IMR-90 (cell line): ENCODE measurements at regions not wholly inside any gene's neighbourhood (a gene's known extent, or its start where the extent isn't known, plus 50 kb on each side); places are given as distances from the start of the nearest gene placed in this dataset.

ENCODE experiments used
- ATAC-seq: fragments of 200-7000 bp; cut with Tn5 transposase; 2 replicates; pipeline ENCODE4 v1.9.1; 2020; ENCODE audit warnings: low read depth, mild to moderate bottlenecking, moderate library complexity
- BruUV-seq: library from RNA; stranded (reverse); fragments of 400-500 nt; replicated peaks from 2 replicates; lab custom pipeline; 2021; lab: Mats Ljungman, UMichigan
- CTCF ChIA-PET: fragments of 300-600 bp; formaldehyde crosslinking; extraction: SDS; loops from one replicate; lab custom pipeline; 2021; ENCODE audit warnings: antibody characterized with exemption; lab: Yijun Ruan, JAX
- POLR2A ChIA-PET: fragments of 300-600 bp; sonication (Branson Sonifier 250); formaldehyde crosslinking; loops from one replicate; lab custom pipeline; 2022; ENCODE audit warnings: antibody characterized with exemption; ENCODE audit not compliant: unreplicated experiment; lab: Charles Lee
- DNase-seq: peaks from one replicate; pipeline ENCODE4 v3.0.0; 2013
- H2AFZ ChIP-seq: replicated peaks from 2 replicates; pipeline ENCODE3; 2013; ENCODE audit warnings: low read length, mild to moderate bottlenecking; ENCODE audit not compliant: poor library complexity
- H2AK5ac ChIP-seq: 2 replicates; pipeline ENCODE4 v1.6.1; 2013; ENCODE audit warnings: low read depth, low read length, inconsistent platforms
- H2AK9ac ChIP-seq: replicated peaks from 2 replicates; pipeline ENCODE3; 2013; ENCODE audit warnings: mild to moderate bottlenecking, low read depth, low read length, moderate library complexity; ENCODE audit not compliant: poor library complexity
- H2BK120ac ChIP-seq: 2 replicates; pipeline ENCODE4 v1.6.1; 2013; ENCODE audit warnings: low read depth, low read length, inconsistent platforms
- H2BK15ac ChIP-seq: 3 replicates; pipeline ENCODE4 v1.6.1; 2013; ENCODE audit warnings: low read depth, low read length, inconsistent platforms
- H2BK20ac ChIP-seq: 2 replicates; pipeline ENCODE4 v1.6.1; 2013; ENCODE audit warnings: low read depth, mild to moderate bottlenecking, inconsistent platforms, low read length, moderate library complexity
- H2BK5ac ChIP-seq: 2 replicates; pipeline ENCODE4 v1.6.1; 2013; ENCODE audit warnings: mild to moderate bottlenecking, low read depth, low read length, inconsistent platforms; ENCODE audit not compliant: poor library complexity, severe bottlenecking
- H3K14ac ChIP-seq: replicated peaks from 2 replicates; pipeline ENCODE4 v1.6.1; 2013; ENCODE audit warnings: low read depth, low read length, inconsistent platforms
- H3K18ac ChIP-seq: 2 replicates; pipeline ENCODE4 v1.6.1; 2013; ENCODE audit warnings: low read depth, low read length, control low read depth
- H3K23ac ChIP-seq: 2 replicates; pipeline ENCODE4 v1.6.1; 2013; ENCODE audit warnings: low read depth, low read length, inconsistent platforms
- H3K27ac ChIP-seq: 2 replicates; pipeline ENCODE4 v1.5.1; 2013; ENCODE audit warnings: mild to moderate bottlenecking, control low read depth, low read length; ENCODE audit not compliant: insufficient read depth
- H3K27me3 ChIP-seq: 2 replicates; pipeline ENCODE4 v1.6.1; 2013; ENCODE audit warnings: low read length; ENCODE audit not compliant: control insufficient read depth, insufficient read depth
- H3K36me3 ChIP-seq: 2 replicates; pipeline ENCODE4 v1.6.1; 2013; ENCODE audit warnings: low read length, mixed read lengths; ENCODE audit not compliant: control insufficient read depth, insufficient read depth
- H3K4ac ChIP-seq: 2 replicates; pipeline ENCODE4 v1.6.1; 2013; ENCODE audit warnings: low read depth, low read length, inconsistent platforms
- H3K4me1 ChIP-seq: 2 replicates; pipeline ENCODE4 v1.6.1; 2013; ENCODE audit warnings: low read length, mixed read lengths; ENCODE audit not compliant: control insufficient read depth, insufficient read depth
- H3K4me2 ChIP-seq: 2 replicates; pipeline ENCODE4 v1.6.1; 2013; ENCODE audit warnings: low read depth, mild to moderate bottlenecking, control low read depth, low read length, moderate library complexity
- H3K4me3 ChIP-seq: 2 replicates; pipeline ENCODE4 v1.5.1; 2013; ENCODE audit warnings: low read depth, mild to moderate bottlenecking, control low read depth, low read length, moderate library complexity; ENCODE audit not compliant: insufficient read depth
- H3K56ac ChIP-seq: 2 replicates; pipeline ENCODE4 v1.6.1; 2013; ENCODE audit warnings: low read length, inconsistent platforms; ENCODE audit not compliant: insufficient read depth; ENCODE audit errors: extremely low read depth
- H3K79me1 ChIP-seq, 2 experiments: 2 replicates each; pipeline ENCODE4 v1.6.1; 2013; ENCODE audit warnings: low read length in 2 of 2, inconsistent platforms in 1 of 2, low read depth in 1 of 2
- H3K9ac ChIP-seq: 2 replicates; pipeline ENCODE4 v1.6.1; 2013; ENCODE audit warnings: low read depth, low read length, control low read depth
- H3K9me1 ChIP-seq: 2 replicates; pipeline ENCODE4 v1.6.1; 2013; ENCODE audit warnings: low read length, inconsistent platforms; ENCODE audit not compliant: insufficient read depth
- H3K9me3 ChIP-seq: 2 replicates; pipeline ENCODE4 v1.6.1; 2013; ENCODE audit warnings: low read length; ENCODE audit not compliant: control insufficient read depth, insufficient read depth
- H4K20me1 ChIP-seq: 2 replicates; pipeline ENCODE4 v1.6.1; 2013; ENCODE audit warnings: low read length, inconsistent platforms; ENCODE audit not compliant: insufficient read depth
- H4K5ac ChIP-seq: 2 replicates; pipeline ENCODE4 v1.6.1; 2013; ENCODE audit warnings: mild to moderate bottlenecking, low read depth, low read length, control low read depth
- H4K8ac ChIP-seq, 2 experiments: 2 replicates each; pipeline ENCODE4 v1.6.1; 2013; ENCODE audit warnings: low read depth in 2 of 2, low read length in 2 of 2, control low read depth in 1 of 2, inconsistent platforms in 1 of 2
- H4K91ac ChIP-seq: 2 replicates; pipeline ENCODE4 v1.6.1; 2013; ENCODE audit warnings: low read depth, low read length, inconsistent platforms; ENCODE audit not compliant: insufficient read depth
- CTCF ChIP-seq: conservative IDR thresholded peaks from 2 replicates; pipeline ENCODE4 v1.5.1; 2012; ENCODE audit warnings: mild to moderate bottlenecking, low read depth, low read length, improper control_type of control experiment
- MAZ ChIP-seq: IDR thresholded peaks from 2 replicates; pipeline ENCODE4 v1.6.1; 2012; ENCODE audit warnings: low read depth, mild to moderate bottlenecking, low read length, improper control_type of control experiment, moderate library complexity, borderline replicate concordance
- WGBS, 2 experiments: methylation state at CpG; one replicate each; pipeline versions ENCODE4 v1.1.5 to v1.1.7; 2013; ENCODE audit warnings: missing lambda C conversion rate in 2 of 2; ENCODE audit not compliant: insufficient read length in 1 of 2; ENCODE audit errors: extremely low coverage in 2 of 2; 5-methylcytosine and 5-hydroxymethylcytosine counted together
- dilution Hi-C: fragments of 300-500 bp; cut with HindIII; formaldehyde crosslinking; loops from one replicate; pipeline ENCODE4 v1.14.3; 2018; ENCODE audit warnings: low sequenced_read_pairs; ENCODE audit not compliant: unreplicated experiment
- in situ Hi-C: fragments of 300-500 bp; cut with MboI; formaldehyde crosslinking; loops from 3 replicates; pipeline ENCODE4 v1.14.3; 2019; ENCODE audit warnings: low sequenced_read_pairs, inconsistent platforms, mixed read lengths
- intact Hi-C: fragments of 100-400 bp; cut with micrococcal nuclease; formaldehyde crosslinking; loops from 2 replicates; pipeline ENCODE4 v1.10.0; 2022

GRCh38 chr12:29024117-29024516 lies 125.0 kb upstream of the FAR2 start:
- Histone ChIP-seq H2BK120ac (no peak overlapping the region), H3K14ac (no peak overlapping the region), H4K91ac (no peak overlapping the region), H3K27me3 (no peaks in the 10 kb centered on the region; the same call in 1 of the 2 replicates), H2BK15ac (no peak overlapping the region), H3K79me1 (no peaks in the 10 kb centered on the region), H3K27ac (no peak overlapping the region), H3K23ac (no peak overlapping the region), H3K18ac (no peak overlapping the region), H3K36me3 (no peaks in the 10 kb centered on the region), H2BK20ac (no peak overlapping the region), H4K8ac (no peak overlapping the region), H3K4me3 (no peak overlapping the region), H2BK5ac (no peak overlapping the region), H3K9ac (no peak overlapping the region), H2AFZ (no peak overlapping the region), H2AK9ac (no peak overlapping the region), H4K5ac (no peak overlapping the region), H3K9me3 (no peaks in the 10 kb centered on the region), H3K9me1 (no peaks in the 10 kb centered on the region), H4K20me1 (no peaks in the 10 kb centered on the region), H3K4ac (no peak overlapping the region), H3K56ac (no peak overlapping the region), H2AK5ac (no peak overlapping the region), H3K4me1 (no peaks in the 10 kb centered on the region), H3K4me2 (no peak overlapping the region)
- DNase-seq: no peak
- WGBS, 2 experiments: no CpG with 5 or more reads among the region's 1 CpG
- in situ Hi-C loops (no loop called here), intact Hi-C loops (no loop called here), dilution Hi-C loops (no loop called here)
- ATAC-seq: no peak
- POLR2A ChIA-PET: no interaction called here
- no peak for TF ChIP-seq MAZ
- 0 out of 2 replicates have a peak, but pooled peaks have one; percentile 10 for TF ChIP-seq CTCF
- CTCF ChIA-PET: interaction anchor here (0.6 to 1.1 kb wide), 2 partner anchors 11 to 109 kb away, joined by 4 to 8 read pairs; no protein-coding TSS in a partner anchor
- no TSS peak for BruUV-seq
